ENCODE measurements at regions not wholly inside any gene's neighbourhood (a gene's known extent, or its start where the extent isn't known, plus 50 kb on each side); places are given as distances from the start of the nearest gene placed in this dataset.

DNA sequence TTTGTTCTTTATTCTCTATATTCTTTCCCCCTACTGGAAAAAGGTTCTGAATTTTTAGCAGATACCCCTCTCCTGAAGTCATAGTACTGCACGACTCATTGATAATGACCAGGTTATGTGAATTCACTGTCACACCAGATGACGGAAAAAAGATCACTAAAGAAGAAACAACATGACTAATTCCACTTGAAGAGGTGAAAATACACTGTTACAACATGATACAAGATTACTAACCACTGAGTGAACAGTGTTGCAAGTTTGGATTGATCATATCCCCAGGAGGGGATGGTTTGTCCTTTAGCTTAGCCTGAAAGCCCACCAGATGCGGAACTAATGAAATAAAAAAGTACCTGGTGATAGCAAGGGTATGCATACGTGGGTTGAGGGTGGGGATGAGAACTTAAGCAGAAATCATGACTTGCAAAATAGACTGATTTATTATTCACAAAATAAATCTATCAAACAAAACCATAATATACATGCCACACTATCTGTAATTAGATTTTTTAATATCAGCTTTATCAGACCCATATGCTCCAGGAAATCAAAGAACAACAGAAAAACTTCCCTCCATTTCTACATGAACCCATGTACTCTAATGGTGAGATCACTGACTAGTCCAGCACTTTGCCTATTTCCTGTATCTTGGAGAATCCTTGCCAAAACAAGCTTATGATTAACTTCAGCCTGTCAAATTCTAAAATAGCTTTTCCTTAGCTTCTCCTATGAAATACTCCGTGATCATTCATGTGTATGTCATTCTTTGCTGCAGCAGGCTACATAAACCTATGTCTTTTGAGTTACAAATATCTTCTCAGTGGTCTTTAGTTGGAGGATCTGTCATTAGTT lies 257.4 kb upstream of the AGA start:
- CTCF ChIA-PET, result no interaction called here
- Histone ChIP-seq H3K4me1 (ENCODE audit: insufficient read depth, low read length, poor library complexity, severe bottlenecking) (no peaks in the 10 kb centered on the region), H3K36me3 (ENCODE audit: insufficient read depth, low read length, poor library complexity, severe bottlenecking) (no peaks in the 10 kb centered on the region), H3K27me3 (replicated peaks; ENCODE audit: insufficient read depth, low read depth, low read length, poor library complexity) (no peaks in the 10 kb centered on the region), H3K9me3 (ENCODE audit: low read depth, low read length, poor library complexity, severe bottlenecking) (no peaks in the 10 kb centered on the region), H3K27ac (ENCODE audit: low read depth, low read length, poor library complexity, severe bottlenecking) (no peak overlapping the region), H3K4me3 (ENCODE audit: low read depth, low read length, poor library complexity, severe bottlenecking) (no peak overlapping the region)
- DNase-seq (ENCODE audit: low spot score), result no peak
- no peak for TF ChIP-seq EZH2 (IDR thresholded peaks at IDR 0.05; ENCODE audit: borderline replicate concordance, low read depth, low read length, poor library complexity, severe bottlenecking)
- TF ChIP-seq, protein P1, sequence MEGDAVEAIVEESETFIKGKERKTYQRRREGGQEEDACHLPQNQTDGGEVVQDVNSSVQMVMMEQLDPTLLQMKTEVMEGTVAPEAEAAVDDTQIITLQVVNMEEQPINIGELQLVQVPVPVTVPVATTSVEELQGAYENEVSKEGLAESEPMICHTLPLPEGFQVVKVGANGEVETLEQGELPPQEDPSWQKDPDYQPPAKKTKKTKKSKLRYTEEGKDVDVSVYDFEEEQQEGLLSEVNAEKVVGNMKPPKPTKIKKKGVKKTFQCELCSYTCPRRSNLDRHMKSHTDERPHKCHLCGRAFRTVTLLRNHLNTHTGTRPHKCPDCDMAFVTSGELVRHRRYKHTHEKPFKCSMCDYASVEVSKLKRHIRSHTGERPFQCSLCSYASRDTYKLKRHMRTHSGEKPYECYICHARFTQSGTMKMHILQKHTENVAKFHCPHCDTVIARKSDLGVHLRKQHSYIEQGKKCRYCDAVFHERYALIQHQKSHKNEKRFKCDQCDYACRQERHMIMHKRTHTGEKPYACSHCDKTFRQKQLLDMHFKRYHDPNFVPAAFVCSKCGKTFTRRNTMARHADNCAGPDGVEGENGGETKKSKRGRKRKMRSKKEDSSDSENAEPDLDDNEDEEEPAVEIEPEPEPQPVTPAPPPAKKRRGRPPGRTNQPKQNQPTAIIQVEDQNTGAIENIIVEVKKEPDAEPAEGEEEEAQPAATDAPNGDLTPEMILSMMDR (conservative IDR thresholded peaks at IDR 0.05; ENCODE audit: low read depth, low read length), result no peak
- intact Hi-C loops (cut with micrococcal nuclease; ENCODE audit: unreplicated experiment), result no loop called here
- BruUV-seq (replicated peaks), result no TSS peak
- POLR2A ChIA-PET (ENCODE audit: low non-redundant PET), result no interaction called here

DNA sequence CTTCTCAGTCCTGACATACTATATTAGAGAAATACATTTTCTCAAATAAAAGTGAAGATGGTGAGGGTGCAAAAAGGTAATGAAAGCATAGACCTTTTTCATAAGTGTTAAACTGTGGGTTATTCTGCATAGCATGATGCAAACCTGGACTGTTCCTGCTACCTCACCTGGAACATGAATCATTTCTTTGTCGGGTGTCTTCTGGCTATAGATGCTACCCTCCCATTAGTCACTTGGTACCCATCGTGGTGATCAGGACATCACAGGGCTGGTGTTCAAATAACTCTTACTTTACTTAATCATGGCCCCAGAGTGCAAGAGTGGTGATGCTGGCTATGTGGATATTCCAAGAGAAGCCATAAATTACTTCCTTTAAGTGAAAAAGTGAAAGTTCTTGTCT lies 264.7 kb upstream of the AGA start:
- Histone ChIP-seq H3K4me3 (ENCODE audit: low read depth, low read length, poor library complexity, severe bottlenecking) (no peak overlapping the region), H3K4me1 (ENCODE audit: insufficient read depth, low read length, poor library complexity, severe bottlenecking) (no peaks in the 10 kb centered on the region), H3K9me3 (ENCODE audit: low read depth, low read length, poor library complexity, severe bottlenecking) (no peaks in the 10 kb centered on the region), H3K36me3 (ENCODE audit: insufficient read depth, low read length, poor library complexity, severe bottlenecking) (no peaks in the 10 kb centered on the region), H3K27me3 (replicated peaks; ENCODE audit: insufficient read depth, low read depth, low read length, poor library complexity) (no peaks in the 10 kb centered on the region), H3K27ac (ENCODE audit: low read depth, low read length, poor library complexity, severe bottlenecking) (no peak overlapping the region)
- ChIA-PET CTCF (no interaction called here), POLR2A (ENCODE audit: low non-redundant PET) (no interaction called here)
- TF ChIP-seq, protein P1 (conservative IDR thresholded peaks at IDR 0.05; ENCODE audit: low read depth, low read length), result no peak
- no peak for TF ChIP-seq EZH2 (IDR thresholded peaks at IDR 0.05; ENCODE audit: borderline replicate concordance, low read depth, low read length, poor library complexity, severe bottlenecking)
- intact Hi-C loops (cut with micrococcal nuclease; ENCODE audit: unreplicated experiment), result no loop called here
- no peak for DNase-seq (ENCODE audit: low spot score)
- no TSS peak for BruUV-seq (replicated peaks)

- DNase-seq (ENCODE audit: low spot score), result no peak
- H3K4me1 ChIP-seq (ENCODE audit: insufficient read depth, low read length, poor library complexity, severe bottlenecking), result no peaks in the 10 kb centered on the region
- H3K4me3 ChIP-seq (ENCODE audit: low read depth, low read length, poor library complexity, severe bottlenecking), result no peak overlapping the region
- H3K27me3 ChIP-seq (replicated peaks; ENCODE audit: insufficient read depth, low read depth, low read length, poor library complexity), result no peaks in the 10 kb centered on the region
- CTCF ChIA-PET, result no interaction called here
- no TSS peak for BruUV-seq (replicated peaks)
- no peak for TF ChIP-seq EZH2 (IDR thresholded peaks at IDR 0.05; ENCODE audit: borderline replicate concordance, low read depth, low read length, poor library complexity, severe bottlenecking)
- TF ChIP-seq, protein P1 (conservative IDR thresholded peaks at IDR 0.05; ENCODE audit: low read depth, low read length), result no peak
- POLR2A ChIA-PET (ENCODE audit: low non-redundant PET), result no interaction called here
- H3K9me3 ChIP-seq (ENCODE audit: low read depth, low read length, poor library complexity, severe bottlenecking), result no peaks in the 10 kb centered on the region
- no peaks in the 10 kb centered on the region for H3K36me3 ChIP-seq (ENCODE audit: insufficient read depth, low read length, poor library complexity, severe bottlenecking)
- intact Hi-C loops (cut with micrococcal nuclease; ENCODE audit: unreplicated experiment), result no loop called here
- H3K27ac ChIP-seq (ENCODE audit: low read depth, low read length, poor library complexity, severe bottlenecking), result no peak overlapping the region
Measured at GRCh38 chr4:177713454-177713853, 271.2 kb upstream of the AGA start.
